ENCODE measurements at regions not wholly inside any gene's neighbourhood (a gene's known extent, or its start where the extent isn't known, plus 50 kb on each side); places are given as distances from the start of the nearest gene placed in this dataset.

GRCh38 chr12:127393465-127393864 is 873.5 kb upstream of the TMEM132C start:
- TF ChIP-seq CTCF (IDR thresholded peaks at IDR 0.05 in 4 of 5, conservative IDR thresholded peaks at IDR 0.05 in 1 of 5) (no peak), POLR2A (IDR thresholded peaks at IDR 0.05) (no peak)

Data from gastrocnemius medialis (tissue), 4 donors.